ENCODE measurements at regions not wholly inside any gene's neighbourhood (a gene's known extent, or its start where the extent isn't known, plus 50 kb on each side); places are given as distances from the start of the nearest gene placed in this dataset.

DNA sequence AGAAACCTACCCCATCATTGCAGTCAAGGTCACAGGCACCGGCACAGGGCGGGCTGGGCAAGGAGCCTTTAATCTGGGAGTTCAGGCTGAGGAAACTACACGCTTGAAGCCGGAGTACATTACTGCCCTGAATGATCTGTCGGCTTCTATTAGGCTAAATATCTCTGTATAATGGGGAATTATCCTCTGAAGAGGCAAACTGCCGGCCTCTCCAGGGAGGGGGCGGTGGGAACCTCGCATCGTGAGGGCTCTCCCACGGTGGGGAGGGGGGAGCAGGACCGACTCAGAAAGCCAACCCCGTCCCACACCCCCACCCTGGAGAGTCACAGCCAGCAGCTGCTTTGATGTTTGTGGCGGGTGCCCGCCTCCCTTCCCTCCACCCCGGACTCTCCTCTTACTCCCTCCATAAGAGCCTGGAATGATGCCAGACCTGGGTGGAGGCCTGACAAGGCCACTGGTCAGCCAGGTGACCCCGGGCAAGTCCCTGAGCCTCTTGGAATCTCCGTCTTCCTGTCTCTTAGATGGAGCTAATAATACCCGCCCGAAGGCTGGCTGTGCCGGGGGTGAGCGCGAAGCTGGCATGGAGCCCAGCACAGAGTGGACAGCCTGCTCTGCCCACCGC, 63.4 kb upstream of the LINGO1 start:
- Histone ChIP-seq H3K36me3 (no peaks in the 10 kb centered on the region), H3K9me3 (no peaks in the 10 kb centered on the region), H3K4me1 (no peaks in the 10 kb centered on the region), H3K4me3 (ENCODE audit: low read depth, low read length) (no peak overlapping the region), H3K27me3 (no peaks in the 10 kb centered on the region)
- DNase-seq, result no peak
- TF ChIP-seq, protein P1, sequence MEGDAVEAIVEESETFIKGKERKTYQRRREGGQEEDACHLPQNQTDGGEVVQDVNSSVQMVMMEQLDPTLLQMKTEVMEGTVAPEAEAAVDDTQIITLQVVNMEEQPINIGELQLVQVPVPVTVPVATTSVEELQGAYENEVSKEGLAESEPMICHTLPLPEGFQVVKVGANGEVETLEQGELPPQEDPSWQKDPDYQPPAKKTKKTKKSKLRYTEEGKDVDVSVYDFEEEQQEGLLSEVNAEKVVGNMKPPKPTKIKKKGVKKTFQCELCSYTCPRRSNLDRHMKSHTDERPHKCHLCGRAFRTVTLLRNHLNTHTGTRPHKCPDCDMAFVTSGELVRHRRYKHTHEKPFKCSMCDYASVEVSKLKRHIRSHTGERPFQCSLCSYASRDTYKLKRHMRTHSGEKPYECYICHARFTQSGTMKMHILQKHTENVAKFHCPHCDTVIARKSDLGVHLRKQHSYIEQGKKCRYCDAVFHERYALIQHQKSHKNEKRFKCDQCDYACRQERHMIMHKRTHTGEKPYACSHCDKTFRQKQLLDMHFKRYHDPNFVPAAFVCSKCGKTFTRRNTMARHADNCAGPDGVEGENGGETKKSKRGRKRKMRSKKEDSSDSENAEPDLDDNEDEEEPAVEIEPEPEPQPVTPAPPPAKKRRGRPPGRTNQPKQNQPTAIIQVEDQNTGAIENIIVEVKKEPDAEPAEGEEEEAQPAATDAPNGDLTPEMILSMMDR (IDR thresholded peaks at IDR 0.05; ENCODE audit: low read depth, low read length), result no peak

DNA sequence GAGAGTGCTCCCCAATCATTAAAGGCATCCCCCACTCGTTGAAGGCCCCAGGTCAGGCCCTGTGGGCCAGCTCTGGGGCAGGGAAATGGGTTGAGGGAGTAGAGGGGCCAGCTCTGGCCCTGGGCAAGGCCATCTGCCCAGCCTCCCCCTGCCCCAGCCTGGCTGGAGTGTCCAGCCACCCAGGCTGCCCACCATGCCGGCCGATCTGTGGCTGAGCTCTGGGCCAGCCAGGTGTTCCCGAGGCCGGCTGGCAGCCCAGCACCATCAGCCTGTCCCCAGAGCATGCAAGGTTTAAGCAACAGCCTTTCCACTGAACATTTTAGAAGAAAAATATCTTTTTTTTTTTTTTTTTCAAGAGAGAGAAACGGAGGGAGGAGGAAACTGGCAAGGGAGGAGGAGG, 62.8 kb upstream of the LINGO1 start:
- no peak overlapping the region for H3K4me3 ChIP-seq (ENCODE audit: low read depth, low read length)
- TF ChIP-seq, protein P1 (IDR thresholded peaks at IDR 0.05; ENCODE audit: low read depth, low read length), result no peak
- H3K4me1 ChIP-seq, result no peaks in the 10 kb centered on the region
- no peaks in the 10 kb centered on the region for H3K9me3 ChIP-seq
- DNase-seq, result no peak
- H3K27me3 ChIP-seq, result no peaks in the 10 kb centered on the region
- H3K36me3 ChIP-seq, result no peaks in the 10 kb centered on the region

DNA sequence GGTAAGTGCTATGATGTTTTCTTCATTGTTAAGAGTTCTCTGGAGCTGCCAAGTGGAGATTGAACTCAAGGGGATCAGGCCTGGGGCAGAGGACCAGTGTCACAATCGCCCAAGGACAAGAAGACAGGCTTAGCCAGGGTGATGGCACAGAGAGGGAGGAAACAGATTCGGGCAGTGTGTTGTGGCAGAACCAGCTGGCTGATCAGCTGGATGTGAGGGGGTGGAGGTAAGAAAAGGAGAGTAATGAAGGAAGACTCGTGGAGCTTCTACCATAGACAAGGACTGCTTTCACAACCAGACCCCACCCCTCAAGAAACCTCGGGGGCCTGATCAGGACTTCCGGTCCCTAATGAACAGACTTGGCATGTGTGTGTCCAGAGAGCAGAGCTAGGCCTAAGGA, 60.9 kb upstream of the LINGO1 start:
- Histone ChIP-seq H3K4me1 (peaks cover under 1% of the 10 kb centered on the region; the same call in 1 of the 2 replicates), H3K27me3 (no peaks in the 10 kb centered on the region), H3K9me3 (no peaks in the 10 kb centered on the region), H3K36me3 (no peaks in the 10 kb centered on the region), H3K4me3 (ENCODE audit: low read depth, low read length) (no peak overlapping the region)
- no peak for DNase-seq
- TF ChIP-seq, protein P1 (IDR thresholded peaks at IDR 0.05; ENCODE audit: low read depth, low read length), result no peak

DNA sequence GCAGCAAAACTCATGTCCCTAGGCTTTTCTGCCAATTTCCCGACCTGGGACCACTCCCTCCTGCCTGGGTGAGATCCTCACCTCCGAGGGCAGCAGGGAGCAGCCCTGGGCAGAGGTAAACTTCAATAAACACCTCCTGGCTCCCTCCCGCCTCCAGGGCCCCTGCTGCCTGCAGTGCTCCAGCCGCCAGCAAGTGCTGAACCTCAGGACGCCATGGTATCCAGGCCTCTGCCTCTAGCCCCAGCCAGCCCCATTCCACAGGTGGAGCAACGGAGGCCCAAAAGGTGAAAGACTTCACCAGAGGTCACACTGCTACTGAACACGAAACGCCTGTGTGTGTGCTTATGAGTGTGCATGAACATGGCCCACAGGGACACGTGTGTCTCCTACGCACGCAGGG, 59.9 kb upstream of the LINGO1 start:
- Histone ChIP-seq H3K4me1 (peaks cover 6% of the 10 kb centered on the region; the same call in 1 of the 2 replicates), H3K36me3 (no peaks in the 10 kb centered on the region), H3K27me3 (no peaks in the 10 kb centered on the region), H3K9me3 (no peaks in the 10 kb centered on the region), H3K4me3 (ENCODE audit: low read depth, low read length) (no peak overlapping the region)
- DNase-seq, result no peak
- TF ChIP-seq, protein P1 (IDR thresholded peaks at IDR 0.05; ENCODE audit: low read depth, low read length), result no peak

DNA sequence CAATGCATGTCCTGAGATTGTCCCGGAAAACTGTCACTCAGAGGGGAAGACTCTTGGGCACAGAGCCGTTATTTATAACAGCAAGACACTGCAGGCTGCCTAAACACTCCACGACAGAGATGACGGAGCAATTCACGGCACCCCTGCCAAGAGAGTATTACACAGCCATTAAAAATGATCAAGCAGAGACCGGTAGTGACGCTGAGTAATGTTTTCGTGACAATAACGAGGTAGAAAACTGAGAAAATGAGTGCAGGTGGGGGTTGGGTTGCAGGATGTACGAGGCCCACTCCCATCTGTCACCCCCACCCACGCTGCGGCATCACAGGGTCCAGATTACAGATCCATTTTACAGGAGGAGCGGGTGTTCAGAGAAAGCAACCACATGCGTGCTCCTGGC, 58.9 kb upstream of the LINGO1 start:
- Histone ChIP-seq H3K27me3 (no peaks in the 10 kb centered on the region), H3K36me3 (no peaks in the 10 kb centered on the region), H3K9me3 (no peaks in the 10 kb centered on the region), H3K4me3 (ENCODE audit: low read depth, low read length) (no peak overlapping the region), H3K4me1 (peaks cover 6% of the 10 kb centered on the region; the same call in 1 of the 2 replicates)
- DNase-seq, result no peak
- TF ChIP-seq, protein P1 (IDR thresholded peaks at IDR 0.05; ENCODE audit: low read depth, low read length), result no peak

DNA sequence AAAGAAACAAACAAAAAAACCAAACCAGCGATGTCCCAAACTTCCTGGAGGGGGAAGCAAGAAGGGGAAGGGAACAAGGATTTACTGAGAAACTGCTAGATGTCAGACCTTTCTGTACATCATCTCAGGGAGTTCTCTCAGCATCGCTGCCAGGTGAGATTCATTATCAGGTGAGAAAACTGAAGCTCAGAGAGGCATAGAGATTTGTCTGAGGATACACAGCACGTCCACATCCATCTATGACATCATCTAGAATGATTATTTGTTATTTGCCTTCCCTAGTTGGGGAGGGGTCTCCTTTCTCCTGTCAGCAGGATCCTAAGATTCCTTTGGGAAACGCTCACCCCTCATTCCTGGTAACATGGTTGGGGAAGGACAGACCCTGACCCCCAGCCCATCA, 57.1 kb upstream of the LINGO1 start:
- H3K9me3 ChIP-seq, result no peaks in the 10 kb centered on the region
- no peaks in the 10 kb centered on the region for H3K27me3 ChIP-seq
- TF ChIP-seq, protein P1 (IDR thresholded peaks at IDR 0.05; ENCODE audit: low read depth, low read length), result no peak
- peaks cover 6% of the 10 kb centered on the region; the same call in 1 of the 2 replicates for H3K4me1 ChIP-seq
- no peak overlapping the region for H3K4me3 ChIP-seq (ENCODE audit: low read depth, low read length)
- DNase-seq, result no peak
- H3K36me3 ChIP-seq, result no peaks in the 10 kb centered on the region

Data from BE2C (cell line).